BE2C (cell line): ENCODE measurements at regions not wholly inside any gene's neighbourhood (a gene's known extent, or its start where the extent isn't known, plus 50 kb on each side); places are given as distances from the start of the nearest gene placed in this dataset.

Source experiments
- DNase-seq: peaks from one replicate; pipeline ENCODE4 v3.0.0-alpha.2; 2020
- H3K27me3 ChIP-seq: fragments of 250-450 bp; sonication (Bioruptor Pico); 2 replicates; pipeline ENCODE4 v1.5.1; 2020; ENCODE audit warnings: mild to moderate bottlenecking
- H3K36me3 ChIP-seq: fragments of 250-450 bp; sonication (Bioruptor Pico); 2 replicates; pipeline ENCODE4 v1.5.1; 2020; ENCODE audit warnings: mild to moderate bottlenecking
- H3K4me1 ChIP-seq: fragments of 250-450 bp; sonication (Bioruptor Pico); 2 replicates; pipeline ENCODE4 v1.5.1; 2020
- H3K4me3 ChIP-seq: 2 replicates; pipeline ENCODE4 v1.5.1; 2011; ENCODE audit warnings: low read depth, low read length
- H3K9me3 ChIP-seq: fragments of 250-450 bp; sonication (Bioruptor Pico); 2 replicates; pipeline ENCODE4 v1.5.1; 2020
- TF ChIP-seq, protein P1 (sequence below): IDR thresholded peaks from 2 replicates; pipeline ENCODE4 v1.5.1; 2012; ENCODE audit warnings: mild to moderate bottlenecking, low read depth, low read length

DNA sequence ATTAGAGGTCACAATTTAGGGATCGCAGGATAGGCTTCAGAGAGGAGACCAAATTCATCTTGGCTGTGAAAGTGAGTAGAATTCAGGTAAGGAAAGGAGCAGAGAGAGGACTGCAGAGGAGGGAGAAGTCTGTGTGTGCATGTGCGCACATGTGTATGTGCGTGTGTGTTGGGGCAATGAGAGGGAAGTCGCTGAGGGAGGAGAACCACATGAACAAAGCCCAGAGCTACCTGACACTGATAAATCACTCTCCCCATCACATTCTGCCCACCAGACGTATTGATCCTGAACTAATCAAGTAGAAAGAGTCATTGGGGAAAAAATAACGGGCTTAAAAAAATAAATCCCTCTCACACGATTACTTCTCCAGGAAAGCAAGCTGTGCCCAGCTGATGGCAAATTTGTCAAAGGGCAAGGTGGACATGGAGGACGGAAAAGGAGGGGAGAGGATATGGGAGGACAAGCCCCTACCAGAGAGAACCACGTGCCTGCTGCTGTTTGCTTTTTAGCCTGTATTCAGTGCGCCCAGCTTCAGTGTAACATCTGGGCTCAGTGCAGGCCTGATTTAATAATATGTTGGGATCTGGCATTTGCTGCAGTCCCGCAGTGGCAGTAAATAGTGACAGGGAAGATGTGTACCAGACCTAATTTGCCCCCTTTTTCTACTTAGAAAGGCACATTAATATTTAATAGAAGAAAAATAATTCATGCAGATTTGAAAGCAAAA lies 307.5 kb downstream of the C1D start:
- no peak overlapping the region for H3K4me3 ChIP-seq
- H3K36me3 ChIP-seq = no peaks in the 10 kb centered on the region
- H3K4me1 ChIP-seq = peaks cover 6% of the 10 kb centered on the region
- no peaks in the 10 kb centered on the region for H3K9me3 ChIP-seq
- TF ChIP-seq, protein P1, sequence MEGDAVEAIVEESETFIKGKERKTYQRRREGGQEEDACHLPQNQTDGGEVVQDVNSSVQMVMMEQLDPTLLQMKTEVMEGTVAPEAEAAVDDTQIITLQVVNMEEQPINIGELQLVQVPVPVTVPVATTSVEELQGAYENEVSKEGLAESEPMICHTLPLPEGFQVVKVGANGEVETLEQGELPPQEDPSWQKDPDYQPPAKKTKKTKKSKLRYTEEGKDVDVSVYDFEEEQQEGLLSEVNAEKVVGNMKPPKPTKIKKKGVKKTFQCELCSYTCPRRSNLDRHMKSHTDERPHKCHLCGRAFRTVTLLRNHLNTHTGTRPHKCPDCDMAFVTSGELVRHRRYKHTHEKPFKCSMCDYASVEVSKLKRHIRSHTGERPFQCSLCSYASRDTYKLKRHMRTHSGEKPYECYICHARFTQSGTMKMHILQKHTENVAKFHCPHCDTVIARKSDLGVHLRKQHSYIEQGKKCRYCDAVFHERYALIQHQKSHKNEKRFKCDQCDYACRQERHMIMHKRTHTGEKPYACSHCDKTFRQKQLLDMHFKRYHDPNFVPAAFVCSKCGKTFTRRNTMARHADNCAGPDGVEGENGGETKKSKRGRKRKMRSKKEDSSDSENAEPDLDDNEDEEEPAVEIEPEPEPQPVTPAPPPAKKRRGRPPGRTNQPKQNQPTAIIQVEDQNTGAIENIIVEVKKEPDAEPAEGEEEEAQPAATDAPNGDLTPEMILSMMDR = no peak
- H3K27me3 ChIP-seq = no peaks in the 10 kb centered on the region
- peak; percentile 45 for DNase-seq

DNA sequence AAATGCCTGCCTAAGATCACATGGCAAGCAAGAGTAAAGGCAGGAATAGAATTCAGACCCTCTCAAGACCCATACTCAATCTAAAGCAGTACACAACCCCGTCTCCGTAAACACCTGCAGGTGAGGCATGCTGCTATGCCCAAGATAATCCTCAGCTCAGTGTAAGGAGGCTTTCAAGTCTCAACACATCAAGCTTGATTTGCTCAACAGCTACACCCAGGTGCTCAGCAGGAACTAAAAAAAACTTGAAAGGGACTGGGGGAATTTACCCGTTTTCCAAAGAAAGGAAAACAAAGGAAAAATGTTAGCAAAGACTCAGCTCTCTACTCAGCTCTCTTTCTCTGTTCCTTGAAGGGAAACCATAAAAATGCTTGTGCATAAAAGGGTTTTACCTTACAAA lies 301.8 kb downstream of the C1D start:
- Histone ChIP-seq H3K36me3 (no peaks in the 10 kb centered on the region), H3K4me3 (no peak overlapping the region), H3K27me3 (no peaks in the 10 kb centered on the region), H3K4me1 (0 out of 2 replicates have a peak, but pooled peaks cover under 1% of the 10 kb centered on the region), H3K9me3 (no peaks in the 10 kb centered on the region)
- TF ChIP-seq, protein P1 = no peak
- DNase-seq = no peak

DNA sequence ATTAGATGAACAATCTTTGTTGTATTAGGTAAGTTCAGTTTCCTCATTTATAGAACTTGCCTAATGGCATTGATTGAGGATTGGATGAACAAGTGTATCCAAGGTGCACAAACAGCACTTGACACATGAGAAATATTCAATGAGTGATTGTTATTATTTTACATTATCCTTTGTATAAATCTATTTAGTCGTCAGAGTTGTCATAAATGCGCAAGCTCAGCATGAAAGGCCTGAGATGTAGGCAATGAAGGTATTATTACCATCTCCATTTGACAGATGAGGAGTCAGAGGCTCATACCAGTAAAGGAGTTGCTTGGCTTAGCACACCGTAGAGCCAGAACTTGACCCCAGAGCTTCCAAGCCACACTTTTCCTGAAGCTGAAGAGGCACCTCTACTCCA lies 291.4 kb downstream of the C1D start:
- TF ChIP-seq, protein P1 = no peak
- no peak for DNase-seq
- no peaks in the 10 kb centered on the region for H3K9me3 ChIP-seq
- no peaks in the 10 kb centered on the region for H3K27me3 ChIP-seq
- H3K36me3 ChIP-seq = no peaks in the 10 kb centered on the region
- H3K4me1 ChIP-seq = no peaks in the 10 kb centered on the region
- no peak overlapping the region for H3K4me3 ChIP-seq

DNA sequence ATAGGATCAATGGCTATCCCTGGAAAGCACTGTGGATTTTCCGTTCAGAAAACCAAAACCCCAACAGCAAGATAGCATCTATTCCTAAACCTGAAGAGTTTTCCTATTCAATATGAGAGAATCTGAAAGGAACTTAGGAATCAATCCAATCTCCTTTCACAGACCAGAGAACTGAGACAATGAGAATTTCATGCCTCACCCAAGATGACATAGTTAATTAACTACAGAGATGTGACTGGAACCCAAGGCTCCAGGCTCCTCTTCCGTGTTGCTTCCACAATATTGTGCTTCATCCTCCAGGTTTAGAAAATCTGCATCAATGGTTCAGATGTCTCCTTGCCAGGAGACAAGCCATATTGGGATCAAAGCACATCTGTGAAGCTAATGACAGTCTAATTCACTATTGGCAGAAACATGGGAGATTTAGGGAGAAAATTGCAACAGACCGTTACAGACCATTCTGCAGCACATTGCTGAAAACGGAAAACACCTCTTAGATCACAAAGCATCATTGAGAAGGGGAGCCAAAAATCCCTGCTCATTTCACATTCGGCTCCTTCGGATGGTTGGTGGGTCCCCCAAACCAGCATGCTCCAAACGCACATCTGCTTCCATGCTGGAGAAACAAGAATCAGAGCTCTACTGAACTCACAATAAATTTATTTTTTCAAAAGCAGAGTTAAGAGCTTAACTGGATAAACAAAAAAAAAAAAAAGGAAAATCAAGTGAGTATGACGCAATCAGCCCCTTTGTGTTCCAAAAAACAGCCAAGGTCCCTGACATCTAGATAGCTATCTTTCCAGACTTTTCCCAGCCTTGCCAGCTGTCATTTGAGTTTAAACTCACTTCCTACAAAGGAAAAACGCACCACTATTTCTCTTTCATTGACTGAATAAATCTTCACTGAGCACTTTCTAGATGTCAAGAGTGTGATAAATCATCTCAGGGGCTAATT lies 290.3 kb downstream of the C1D start:
- Histone ChIP-seq H3K27me3 (no peaks in the 10 kb centered on the region), H3K4me1 (no peaks in the 10 kb centered on the region), H3K4me3 (no peak overlapping the region), H3K36me3 (no peaks in the 10 kb centered on the region), H3K9me3 (no peaks in the 10 kb centered on the region)
- no peak for DNase-seq
- TF ChIP-seq, protein P1 = no peak

DNA sequence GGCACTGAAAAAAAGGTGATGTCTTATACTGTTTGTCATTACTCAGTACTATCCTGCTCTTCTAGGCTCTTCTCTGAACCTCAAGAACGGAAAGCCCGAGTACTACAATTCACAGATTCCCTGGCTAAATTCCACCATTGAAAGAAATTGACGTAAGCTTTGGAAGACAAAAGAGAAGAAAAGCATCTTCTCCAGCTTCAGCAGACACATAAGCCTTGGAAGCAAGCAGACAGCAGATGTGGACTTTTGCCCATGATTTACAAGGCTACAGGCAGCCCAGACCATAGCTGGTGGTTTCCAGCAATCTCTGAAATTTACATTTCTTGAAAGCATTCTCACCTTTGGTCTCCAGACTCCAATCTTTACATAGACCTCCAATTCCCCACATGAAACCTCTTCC lies 289.0 kb downstream of the C1D start:
- H3K36me3 ChIP-seq = no peaks in the 10 kb centered on the region
- H3K9me3 ChIP-seq = no peaks in the 10 kb centered on the region
- no peak for DNase-seq
- H3K27me3 ChIP-seq = no peaks in the 10 kb centered on the region
- H3K4me3 ChIP-seq = no peak overlapping the region
- TF ChIP-seq, protein P1 = no peak
- no peaks in the 10 kb centered on the region for H3K4me1 ChIP-seq
